HG03521 (cell line): ENCODE measurements at regions not wholly inside any gene's neighbourhood (a gene's known extent, or its start where the extent isn't known, plus 50 kb on each side); places are given as distances from the start of the nearest gene placed in this dataset.

ENCODE experiments used
- ATAC-seq: cut with Tn5 transposase; IDR thresholded peaks from one replicate; pipeline ENCODE4 v1.9.1; 2021; ENCODE audit warnings: mild to moderate bottlenecking, moderate library complexity; ENCODE audit not compliant: unreplicated experiment

DNA sequence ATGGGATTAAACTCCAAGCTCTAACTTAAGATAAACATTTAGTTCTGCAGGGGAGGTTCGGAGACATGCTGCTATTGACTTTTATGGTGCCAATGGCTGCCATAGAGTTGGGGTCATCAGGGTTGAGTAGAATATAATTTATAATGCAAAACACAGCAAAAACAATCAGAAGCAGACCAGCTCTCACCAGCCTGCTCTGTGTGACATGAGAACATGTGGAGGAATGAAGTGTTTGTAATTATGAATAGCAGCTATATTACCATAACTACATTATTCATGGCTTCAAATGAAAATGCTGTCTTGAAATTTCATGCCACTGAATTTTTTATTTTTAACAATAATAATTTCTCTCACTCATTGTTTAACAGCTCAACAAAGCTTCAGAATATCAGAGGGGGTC, 645.6 kb upstream of the CDH8 start:
- ATAC-seq, result no peak

GRCh38 chr16:62678796-62679195, 642.6 kb upstream of the CDH8 start:
- no peak for ATAC-seq

GRCh38 chr16:62676306-62676705, 640.1 kb upstream of the CDH8 start:
- ATAC-seq, result no peak

DNA sequence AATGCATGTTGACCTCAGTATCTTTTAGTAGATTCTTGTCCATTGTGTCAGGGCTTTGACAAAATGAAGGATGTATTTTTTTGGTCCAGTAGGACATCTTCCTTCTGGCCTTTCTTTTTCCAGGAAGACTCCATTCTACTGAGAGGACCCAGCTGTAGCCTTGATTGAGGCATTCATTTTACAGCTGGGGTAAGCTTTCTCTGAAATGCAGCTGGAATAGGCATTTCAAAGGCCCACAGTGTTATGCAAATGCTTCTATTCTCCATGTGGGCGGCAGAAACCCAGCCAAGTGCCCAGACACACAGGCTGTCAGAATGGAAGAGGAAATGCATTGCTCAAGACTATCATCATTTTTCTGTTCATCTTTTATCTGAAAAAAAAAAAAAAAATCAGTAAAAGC, 629.0 kb upstream of the CDH8 start:
- ATAC-seq, result no peak

- no peak for ATAC-seq
Observed at GRCh38 chr16:62664566-62664965, 628.3 kb upstream of the CDH8 start.

DNA sequence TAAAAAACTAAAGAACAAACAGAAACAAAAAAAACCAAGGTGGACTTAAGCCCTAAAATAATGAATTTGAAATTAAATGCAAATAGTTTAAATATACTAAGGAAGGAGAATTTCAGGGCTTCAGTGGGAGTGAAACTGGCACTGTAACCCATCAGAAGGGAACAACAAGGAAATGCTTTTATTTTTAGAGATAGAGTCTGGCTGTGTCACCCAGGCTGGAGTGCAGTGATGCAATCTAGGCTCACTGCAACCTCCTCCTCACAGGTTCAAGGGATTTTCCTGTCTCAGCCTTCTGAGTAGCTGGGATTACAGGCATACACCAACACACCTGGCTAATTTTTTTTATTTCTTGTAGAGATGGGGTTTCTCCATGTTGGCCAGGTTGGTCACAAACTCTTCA, 625.2 kb upstream of the CDH8 start:
- ATAC-seq, result no peak

- ATAC-seq, result no peak
Observed at GRCh38 chr16:62657116-62657515, 620.9 kb upstream of the CDH8 start.

DNA sequence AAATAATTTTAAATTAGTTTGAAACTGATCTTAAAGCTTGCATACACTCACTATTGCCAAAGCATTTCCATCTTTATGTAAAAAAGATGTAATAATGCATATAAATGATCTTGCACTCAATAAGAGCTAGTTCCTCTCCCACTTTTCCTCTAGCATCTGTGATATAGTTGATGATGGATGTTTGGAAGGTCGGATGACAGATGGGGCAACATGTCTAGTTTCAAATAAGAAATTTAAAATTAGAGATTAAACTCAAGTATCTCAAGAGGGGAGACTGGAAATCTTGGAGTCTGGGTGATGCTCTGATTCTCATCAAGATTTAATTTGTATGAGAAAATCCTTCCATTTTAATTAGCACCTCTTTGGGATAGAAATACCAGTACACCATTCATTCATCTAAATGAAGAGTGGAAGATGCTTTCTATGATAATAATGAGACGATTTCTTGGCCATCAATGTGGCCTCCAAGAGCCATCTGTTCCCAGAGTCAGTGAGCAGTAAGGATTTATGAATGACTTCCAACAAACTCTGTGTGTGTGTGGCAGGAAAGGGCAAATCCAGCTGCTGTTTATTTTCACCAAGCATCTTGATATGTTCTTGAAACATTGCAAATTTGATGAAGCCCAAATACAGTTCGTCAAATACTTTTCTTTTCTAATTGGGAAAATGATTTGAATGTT, 616.3 kb upstream of the CDH8 start:
- ATAC-seq, result no peak

DNA sequence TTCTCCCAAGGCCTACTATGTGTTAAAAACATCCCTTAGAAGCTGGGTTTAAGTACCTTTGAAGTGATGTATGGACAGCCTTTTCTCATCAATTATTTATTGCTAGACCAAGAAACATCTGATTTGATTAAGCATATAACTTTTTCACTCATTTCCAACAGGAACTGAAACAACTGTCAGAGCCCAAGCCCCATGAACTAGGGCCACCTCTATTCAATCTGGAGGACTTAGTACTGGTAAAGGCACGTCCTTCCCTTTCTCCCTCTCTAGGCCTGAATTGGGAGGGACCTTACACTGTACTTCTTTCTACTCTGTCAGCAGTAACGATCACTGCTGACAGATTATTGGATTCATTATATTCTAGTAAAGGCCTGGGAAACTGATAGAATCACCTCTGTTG, 612.0 kb upstream of the CDH8 start:
- ATAC-seq, result no peak

- ATAC-seq, result no peak
Observed at GRCh38 chr16:62644030-62644812, 608.0 kb upstream of the CDH8 start.

DNA sequence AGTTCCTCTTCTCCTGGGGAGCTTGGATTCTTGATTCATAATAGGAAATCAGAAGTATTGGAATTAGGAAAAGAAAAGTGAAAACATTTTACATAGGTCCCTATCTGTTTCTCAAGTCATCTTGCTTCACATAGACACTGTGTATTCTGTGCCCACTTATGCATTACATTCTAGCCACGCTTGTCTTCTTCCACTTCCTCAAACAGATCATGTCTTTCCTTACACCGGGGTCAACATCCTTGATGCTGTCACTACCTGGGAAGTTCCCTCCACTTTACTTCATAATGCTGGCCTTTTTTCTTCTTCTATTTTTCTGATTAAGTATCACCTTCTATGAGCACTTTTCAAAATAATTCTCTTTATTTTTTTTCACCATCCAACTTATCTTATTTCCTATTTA, 606.4 kb upstream of the CDH8 start:
- ATAC-seq, result no peak

GRCh38 chr16:62639890-62640289, 603.7 kb upstream of the CDH8 start:
- no peak for ATAC-seq

GRCh38 chr16:62638964-62639870, 603.0 kb upstream of the CDH8 start:
- peak; percentile 74 for ATAC-seq

DNA sequence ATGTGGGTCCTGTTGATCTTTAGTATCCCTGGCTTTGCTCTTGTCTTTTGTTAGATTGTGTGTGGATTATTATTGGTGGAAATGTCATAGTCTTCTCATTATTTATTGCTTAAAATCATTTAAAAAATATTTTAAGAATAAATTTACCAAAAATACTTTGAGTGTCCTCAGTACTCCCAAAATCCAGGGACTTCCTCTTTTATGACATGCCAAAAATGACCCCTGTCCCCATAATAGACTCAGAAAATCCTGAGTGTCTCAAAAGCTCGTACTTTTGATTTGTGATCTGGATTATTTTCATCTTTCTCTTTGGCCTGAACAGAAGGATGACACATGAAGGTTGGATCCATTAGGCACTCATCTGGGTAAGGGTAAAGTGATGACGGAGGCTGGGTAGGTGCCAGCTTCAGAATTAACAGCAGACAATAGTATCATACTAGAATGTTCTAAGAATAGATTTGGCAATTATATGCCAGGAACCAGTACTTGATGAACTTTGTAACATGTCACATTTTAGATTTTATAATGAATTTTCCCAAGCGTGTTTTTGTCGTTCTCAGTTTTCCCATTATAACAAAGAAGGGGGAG, 602.2 kb upstream of the CDH8 start:
- no peak for ATAC-seq

- no peak for ATAC-seq
Observed at GRCh38 chr16:62625326-62625725, 589.1 kb upstream of the CDH8 start.

DNA sequence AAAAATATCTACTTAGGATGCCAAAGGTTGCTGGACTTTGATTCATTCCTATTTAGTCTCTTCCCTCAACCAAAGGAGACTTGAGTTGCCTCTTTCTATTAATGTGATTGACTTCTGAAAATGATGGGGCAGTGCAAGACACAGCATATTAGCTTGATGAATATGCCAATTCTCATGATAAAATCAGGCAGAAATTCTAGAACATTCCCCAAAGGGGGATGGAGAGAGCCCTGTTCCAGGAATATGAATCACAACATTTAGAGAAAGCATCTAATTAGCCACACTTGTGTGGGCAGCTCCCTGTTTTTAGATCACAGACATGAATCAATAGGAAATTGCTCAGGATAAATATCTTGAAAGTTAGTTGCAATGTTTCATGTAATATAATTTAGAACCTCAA, 584.0 kb upstream of the CDH8 start:
- ATAC-seq, result no peak

DNA sequence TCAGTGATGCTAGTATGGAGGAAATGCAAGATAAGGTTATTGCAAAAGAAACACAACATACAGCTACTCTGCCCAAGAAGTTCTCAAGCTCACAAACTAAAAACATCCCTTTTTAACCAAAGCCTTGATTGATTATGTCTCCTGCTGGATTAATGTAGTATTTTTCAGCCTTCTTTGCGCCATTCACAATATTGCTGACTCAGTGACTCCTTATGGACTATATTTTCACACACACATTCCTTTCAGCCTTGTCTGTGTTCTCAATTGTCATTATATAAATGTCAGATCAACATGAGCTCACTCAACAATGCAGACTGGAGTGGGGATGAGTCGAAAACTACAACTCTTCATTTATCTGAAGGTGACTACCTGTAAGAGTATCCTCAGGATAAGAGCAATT, 579.3 kb upstream of the CDH8 start:
- no peak for ATAC-seq

DNA sequence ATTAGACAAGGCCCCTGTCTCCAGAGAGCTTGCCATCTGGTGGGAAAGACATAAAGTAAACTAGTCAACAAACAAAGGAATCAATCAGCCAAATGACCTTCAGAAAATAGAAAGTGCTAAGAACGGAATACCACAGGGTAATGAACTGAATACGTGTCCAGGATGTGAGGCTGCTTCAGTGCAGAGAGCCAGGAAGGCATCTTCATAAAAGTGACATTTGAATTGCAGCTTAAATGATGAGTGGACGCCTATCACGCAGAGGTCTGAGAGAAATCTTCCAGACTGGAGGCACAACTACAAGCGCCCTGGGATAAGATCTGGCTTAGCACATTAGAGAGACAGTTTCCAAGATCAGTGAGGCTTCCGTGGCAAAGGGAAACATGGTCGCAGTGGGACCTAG, 574.1 kb upstream of the CDH8 start:
- ATAC-seq, result no peak

DNA sequence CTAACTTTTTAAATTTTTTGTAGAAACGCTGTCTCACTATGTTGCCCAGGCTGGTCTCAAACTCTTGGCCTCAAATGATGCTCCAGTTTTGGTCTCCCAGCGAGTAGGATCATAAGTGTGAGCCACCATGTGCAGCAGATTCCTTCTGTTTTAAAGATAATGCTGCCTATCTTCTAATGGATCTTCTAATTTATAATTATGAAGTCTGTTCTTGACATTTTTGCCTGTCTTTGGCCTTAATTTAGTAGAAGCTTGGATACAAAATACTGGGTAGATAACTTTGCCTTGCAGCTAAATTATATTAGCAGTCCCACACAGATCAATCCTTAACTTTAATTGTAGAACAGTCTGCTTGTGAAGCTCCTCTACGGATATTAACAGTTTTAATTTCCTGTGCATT, 566.6 kb upstream of the CDH8 start:
- no peak for ATAC-seq

- no peak for ATAC-seq
Observed at GRCh38 chr16:62597875-62598274, 561.6 kb upstream of the CDH8 start.

GRCh38 chr16:62596584-62596983, 560.3 kb upstream of the CDH8 start:
- ATAC-seq, result no peak
